H9 (cell line): ENCODE measurements at regions not wholly inside any gene's neighbourhood (a gene's known extent, or its start where the extent isn't known, plus 50 kb on each side); places are given as distances from the start of the nearest gene placed in this dataset.

Experiments
- DNase-seq: peaks from one replicate; pipeline ENCODE4 v3.0.0-alpha.2; 2017
- H2AFZ ChIP-seq: one replicate; pipeline ENCODE4 v1.6.1; 2013; ENCODE audit warnings: mild to moderate bottlenecking, low read length, control low read depth, moderate library complexity
- H2AK5ac ChIP-seq: 2 replicates; pipeline ENCODE4 v1.6.1; 2013; ENCODE audit warnings: low read length, control low read depth, mixed read lengths; ENCODE audit not compliant: insufficient read length
- H2BK120ac ChIP-seq: one replicate; pipeline ENCODE4 v1.6.1; 2013; ENCODE audit warnings: low read depth, mild to moderate bottlenecking, low read length, control low read depth, inconsistent platforms; ENCODE audit not compliant: poor library complexity, severe bottlenecking
- H2BK12ac ChIP-seq: 2 replicates; pipeline ENCODE4 v1.6.1; 2013; ENCODE audit warnings: low read length, control low read depth, mixed read lengths, low read depth; ENCODE audit not compliant: insufficient read length
- H2BK15ac ChIP-seq: 2 replicates; pipeline ENCODE4 v1.6.1; 2013; ENCODE audit warnings: low read depth, low read length, control low read depth
- H2BK20ac ChIP-seq: one replicate; pipeline ENCODE4 v1.6.1; 2013; ENCODE audit warnings: low read depth, mild to moderate bottlenecking, low read length, control low read depth, inconsistent platforms; ENCODE audit not compliant: poor library complexity, severe bottlenecking
- H2BK5ac ChIP-seq: 2 replicates; pipeline ENCODE4 v1.6.1; 2013; ENCODE audit warnings: low read length, control low read depth, mixed read lengths; ENCODE audit not compliant: insufficient read length
- H3K14ac ChIP-seq: 2 replicates; pipeline ENCODE4 v1.6.1; 2013; ENCODE audit warnings: low read length, control low read depth; ENCODE audit not compliant: insufficient read depth
- H3K18ac ChIP-seq: 2 replicates; pipeline ENCODE4 v1.6.1; 2013; ENCODE audit warnings: low read depth, mild to moderate bottlenecking, mixed read lengths, low read length, control low read depth; ENCODE audit not compliant: insufficient read length
- H3K23ac ChIP-seq: 2 replicates; pipeline ENCODE4 v1.6.1; 2013; ENCODE audit warnings: low read length, control low read depth, mixed read lengths, low read depth; ENCODE audit not compliant: insufficient read length
- H3K23me2 ChIP-seq: 2 replicates; pipeline ENCODE4 v1.6.1; 2013; ENCODE audit warnings: low read depth, mild to moderate bottlenecking, mixed read lengths, low read length, control low read depth; ENCODE audit not compliant: insufficient read length, poor library complexity, severe bottlenecking
- H3K27ac ChIP-seq: 2 replicates; pipeline ENCODE4 v1.5.1; 2013; ENCODE audit warnings: low read length, control low read depth, mixed read lengths, low read depth; ENCODE audit not compliant: insufficient read length
- H3K27me3 ChIP-seq: 2 replicates; pipeline ENCODE4 v1.6.1; 2013; ENCODE audit warnings: low read length, control low read depth, inconsistent platforms; ENCODE audit not compliant: insufficient read depth
- H3K4ac ChIP-seq: 2 replicates; pipeline ENCODE4 v1.6.1; 2013; ENCODE audit warnings: low read depth, mild to moderate bottlenecking, control low read depth, inconsistent platforms, low read length, moderate library complexity
- H3K4me1 ChIP-seq: 2 replicates; pipeline ENCODE4 v1.6.1; 2013; ENCODE audit warnings: low read length, control low read depth, inconsistent platforms; ENCODE audit not compliant: insufficient read depth
- H3K4me2 ChIP-seq: 2 replicates; pipeline ENCODE4 v1.6.1; 2013; ENCODE audit warnings: low read length, control low read depth, mixed read lengths; ENCODE audit not compliant: insufficient read length, insufficient read depth
- H3K56ac ChIP-seq: 2 replicates; pipeline ENCODE4 v1.6.1; 2013; ENCODE audit warnings: low read depth, mild to moderate bottlenecking, mixed read lengths, low read length, control low read depth; ENCODE audit not compliant: insufficient read length
- H3K79me1 ChIP-seq: 2 replicates; pipeline ENCODE4 v1.6.1; 2013; ENCODE audit warnings: low read depth, mild to moderate bottlenecking, moderate library complexity, low read length, control low read depth, inconsistent platforms; ENCODE audit not compliant: insufficient read depth, poor library complexity, severe bottlenecking
- H3K79me2 ChIP-seq: 2 replicates; pipeline ENCODE4 v1.6.1; 2013; ENCODE audit warnings: low read length, control low read depth, inconsistent platforms; ENCODE audit not compliant: insufficient read depth
- H3K9ac ChIP-seq: 2 replicates; pipeline ENCODE4 v1.6.1; 2013; ENCODE audit warnings: low read length, control low read depth, mixed read lengths; ENCODE audit not compliant: insufficient read length; ENCODE audit errors: extremely low read depth
- H3K9me3 ChIP-seq: one replicate; pipeline ENCODE4 v1.6.1; 2013; ENCODE audit warnings: low read depth, low read length, inconsistent platforms; ENCODE audit not compliant: control insufficient read depth
- H3T11ph ChIP-seq: one replicate; pipeline ENCODE4 v1.6.1; 2013; ENCODE audit warnings: mild to moderate bottlenecking, low read length, control low read depth, inconsistent platforms
- H4K20me1 ChIP-seq: one replicate; pipeline ENCODE4 v1.6.1; 2013; ENCODE audit not compliant: control insufficient read depth, insufficient read length, insufficient read depth
- H4K5ac ChIP-seq: 2 replicates; pipeline ENCODE4 v1.6.1; 2013; ENCODE audit warnings: low read depth, mild to moderate bottlenecking, mixed read lengths, low read length, control low read depth; ENCODE audit not compliant: insufficient read length
- H4K8ac ChIP-seq: replicated peaks from 2 replicates; pipeline ENCODE4 v1.6.1; 2013; ENCODE audit warnings: low read length, control low read depth, mixed read lengths, low read depth; ENCODE audit not compliant: insufficient read length
- H4K91ac ChIP-seq: 2 replicates; pipeline ENCODE4 v1.6.1; 2013; ENCODE audit warnings: low read depth, mild to moderate bottlenecking, moderate library complexity, mixed read lengths, low read length, control low read depth; ENCODE audit not compliant: insufficient read length
- H3K27ac Mint-ChIP-seq, 3 experiments: 2 replicates in 2 of 3; 3 replicates in 1 of 3; pipeline ENCODE4 v1.8.0; 2020 to 2021; ENCODE audit warnings: mixed read lengths in 3 of 3, mild to moderate bottlenecking in 1 of 3, moderate library complexity in 1 of 3
- H3K27me3 Mint-ChIP-seq: 2 replicates; pipeline ENCODE4 v1.8.0; 2021; ENCODE audit warnings: low read depth, mild to moderate bottlenecking, moderate library complexity, mixed read lengths
- H3K36me3 Mint-ChIP-seq, 3 experiments: 2 replicates in 2 of 3; 3 replicates in 1 of 3; pipeline ENCODE4 v1.8.0; 2020 to 2021; ENCODE audit warnings: low read depth in 3 of 3, mixed read lengths in 3 of 3; ENCODE audit not compliant: insufficient read depth in 1 of 3
- H3K4me1 Mint-ChIP-seq, 2 experiments: 2 replicates each; pipeline ENCODE4 v1.8.0; 2020; ENCODE audit warnings: mixed read lengths in 2 of 2
- H3K4me3 Mint-ChIP-seq, 2 experiments: 2 replicates in 1 of 2; 3 replicates in 1 of 2; pipeline ENCODE4 v1.8.0; 2020 to 2021; ENCODE audit warnings: mild to moderate bottlenecking in 2 of 2, mixed read lengths in 2 of 2, moderate library complexity in 1 of 2
- H3K9me3 Mint-ChIP-seq, 2 experiments: 2 replicates in 1 of 2; 3 replicates in 1 of 2; pipeline ENCODE4 v1.8.0; 2020; ENCODE audit warnings: mild to moderate bottlenecking in 2 of 2, mixed read lengths in 2 of 2, moderate library complexity in 1 of 2
- CTCF ChIP-seq: fragments of 200-600 bp; sonication (generic); conservative IDR thresholded peaks from 3 replicates; pipeline ENCODE4 v1.8.0; 2021; ENCODE audit warnings: antibody characterized with exemption, mild to moderate bottlenecking
- WGBS: extraction: QIAGEN DNeasy Blood & Tissue Kit; methylation state at CpG from one replicate; pipeline ENCODE4 v1.1.7; 2013; ENCODE audit warnings: missing lambda C conversion rate, low lambda C conversion rate, mixed read lengths; ENCODE audit not compliant: insufficient read length; ENCODE audit errors: extremely low coverage; 5-methylcytosine and 5-hydroxymethylcytosine counted together

GRCh38 chr17:62121025-62121730, 56.1 kb upstream of the MED13 start:
- Histone ChIP-seq H3K27me3 (no peaks in the 10 kb centered on the region), H4K20me1 (no peaks in the 10 kb centered on the region), H3K4me1 (no peaks in the 10 kb centered on the region), H2BK120ac (no peak overlapping the region), H2BK20ac (no peak overlapping the region), H3K9me3 (no peaks in the 10 kb centered on the region), H3K27ac (no peak overlapping the region), H3K18ac (no peak overlapping the region), H2BK5ac (no peak overlapping the region), H3K14ac (no peak overlapping the region), H2AFZ (no peak overlapping the region), H2BK12ac (no peak overlapping the region), H3K9ac (no peak overlapping the region), H2BK15ac (no peak overlapping the region), H3K56ac (no peak overlapping the region), H2AK5ac (no peak overlapping the region), H4K5ac (no peak overlapping the region), H3K23ac (no peak overlapping the region), H3K23me2 (no peaks in the 10 kb centered on the region), H3K4me2 (no peak overlapping the region), H3T11ph (no peak overlapping the region), H3K4ac (no peak overlapping the region), H4K8ac (no peak overlapping the region), H3K79me2 (no peaks in the 10 kb centered on the region), H3K79me1 (no peaks in the 10 kb centered on the region), H4K91ac (no peak overlapping the region)
- Mint-ChIP-seq H3K9me3 (no peaks in the 10 kb centered on the region; a peak in 1 of 5 replicates), H3K27me3 (no peaks in the 10 kb centered on the region), H3K4me3 (no peak overlapping the region), H3K27ac (0 out of 7 replicates have a peak overlapping the region, but pooled peaks of 1 of the 3 experiments have one; percentile 17), H3K36me3 (no peaks in the 10 kb centered on the region), H3K4me1 (peaks cover 7% of the 10 kb centered on the region in 2 experiments)
- no peak for DNase-seq
- no CpG with 5 or more reads among the region's 4 CpGs for WGBS
- TF ChIP-seq CTCF: no peak
